Esophagus squamous epithelium (tissue), 5 donors: ENCODE measurements at regions not wholly inside any gene's neighbourhood (a gene's known extent, or its start where the extent isn't known, plus 50 kb on each side); places are given as distances from the start of the nearest gene placed in this dataset.

Experiments used
- DNase-seq: peaks from one replicate; lab custom pipeline; 2025; lab: John Stamatoyannopoulos, UW
- H3K27ac ChIP-seq, 4 donors: fragments of 200-600 bp; sonication (generic); one replicate each; pipeline ENCODE4 v1.5.1; 2016 to 2019; ENCODE audit warnings: mild to moderate bottlenecking in 1 of 4
- H3K27me3 ChIP-seq, 4 donors: fragments of 200-600 bp; sonication (generic); 1 replicate in 3 of 4; 2 replicates in 1 of 4; pipeline versions ENCODE4 v1.5.1 to v1.6.0; 2017 to 2021; ENCODE audit warnings: antibody characterized with exemption in 1 of 4
- H3K36me3 ChIP-seq, 3 donors: fragments of 200-600 bp; sonication (generic); one replicate each; pipeline ENCODE4 v1.5.1; 2016 to 2019
- H3K4me1 ChIP-seq, 3 donors: fragments of 200-600 bp; sonication (generic); one replicate each; pipeline ENCODE4 v1.5.1; 2017 to 2019
- H3K4me3 ChIP-seq, 4 donors: fragments of 200-600 bp; sonication (generic); 1 replicate in 3 of 4; 2 replicates in 1 of 4; pipeline ENCODE4 v1.5.1; 2016 to 2019; ENCODE audit warnings: mild to moderate bottlenecking in 2 of 4, moderate library complexity in 1 of 4
- H3K9me3 ChIP-seq, 3 donors: fragments of 200-600 bp; sonication (generic); one replicate each; pipeline ENCODE4 v1.5.1; 2016 to 2019
- CTCF ChIP-seq, 6 experiments: fragments of 450-650 bp in 4 of 6; fragments of 200-600 bp in 2 of 6; sonication (generic) in 2 of 6; IDR thresholded peaks; one replicate each; pipeline ENCODE4 v1.5.1; 2016 to 2019; ENCODE audit warnings: antibody characterized with exemption in 6 of 6, mild to moderate bottlenecking in 4 of 6, moderate library complexity in 4 of 6
- POLR2A ChIP-seq, 4 donors: fragments of 450-650 bp; IDR thresholded peaks; one replicate each; pipeline ENCODE4 v1.6.1; 2017; ENCODE audit warnings: antibody characterized with exemption in 4 of 4, mild to moderate bottlenecking in 4 of 4, moderate library complexity in 3 of 4
- WGBS, 2 donors: methylation state at CpG; one replicate each; pipeline ENCODE4 v1.1.5; 2018; 5-methylcytosine and 5-hydroxymethylcytosine counted together
- intact Hi-C: fragments of 100-400 bp; cut with DNase I; formaldehyde crosslinking; loops from one replicate; pipeline ENCODE4 v1.15.0; 2022
- donor health status: DM: yes; HTN: yes; CAD: no.

- no peaks in the 10 kb centered on the region for H3K4me1 ChIP-seq
- no peaks in the 10 kb centered on the region for H3K9me3 ChIP-seq
- WGBS, 2 donors = 65 to 67% methylated on average over 1 of the region's 1 CpG
- H3K27ac ChIP-seq = no peak overlapping the region
- no peaks in the 10 kb centered on the region for H3K27me3 ChIP-seq
- H3K4me3 ChIP-seq = no peak overlapping the region
- H3K36me3 ChIP-seq = no peaks in the 10 kb centered on the region
- no peak for DNase-seq
- intact Hi-C loops = no loop called here
- no peak for TF ChIP-seq POLR2A (IDR thresholded peaks at IDR 0.05)
- no peak for TF ChIP-seq CTCF (IDR thresholded peaks at IDR 0.05)
These were observed 104.0 kb upstream of the HS3ST4 start for GRCh38 chr16:25587783-25588182.

GRCh38 chr16:25586826-25587225 is 104.9 kb upstream of the HS3ST4 start:
- no peak overlapping the region for H3K4me3 ChIP-seq
- H3K36me3 ChIP-seq = no peaks in the 10 kb centered on the region
- no peak overlapping the region for H3K27ac ChIP-seq
- H3K27me3 ChIP-seq = no peaks in the 10 kb centered on the region
- no peak for DNase-seq
- 37 to 61% methylated on average over 2 to 3 of the region's 4 CpGs for WGBS, 2 donors
- intact Hi-C loops = no loop called here
- TF ChIP-seq CTCF (IDR thresholded peaks at IDR 0.05) (no peak), POLR2A (IDR thresholded peaks at IDR 0.05) (no peak)
- no peaks in the 10 kb centered on the region for H3K4me1 ChIP-seq
- no peaks in the 10 kb centered on the region for H3K9me3 ChIP-seq

GRCh38 chr16:25585526-25585925 is 106.2 kb upstream of the HS3ST4 start:
- no peaks in the 10 kb centered on the region for H3K36me3 ChIP-seq
- H3K9me3 ChIP-seq = no peaks in the 10 kb centered on the region
- intact Hi-C loops = no loop called here
- H3K4me1 ChIP-seq = no peaks in the 10 kb centered on the region
- H3K27me3 ChIP-seq = peaks cover 0 to 3% (median 0%) of the 10 kb centered on the region in 4 donors
- TF ChIP-seq POLR2A (IDR thresholded peaks at IDR 0.05) = no peak
- TF ChIP-seq CTCF (IDR thresholded peaks at IDR 0.05) = no peak
- H3K4me3 ChIP-seq = no peak overlapping the region
- WGBS, 2 donors = 87 to 100% methylated on average over 1 of the region's 1 CpG
- no peak overlapping the region for H3K27ac ChIP-seq
- DNase-seq = no peak

- Histone ChIP-seq H3K4me3 (no peak overlapping the region), H3K4me1 (peaks cover 0 to 5% (median 0%) of the 10 kb centered on the region in 3 donors), H3K27me3 (peaks cover 0 to 3% (median 2%) of the 10 kb centered on the region in 4 donors), H3K27ac (no peak overlapping the region), H3K9me3 (no peaks in the 10 kb centered on the region), H3K36me3 (no peaks in the 10 kb centered on the region)
- TF ChIP-seq CTCF (IDR thresholded peaks at IDR 0.05) (no peak), POLR2A (IDR thresholded peaks at IDR 0.05) (no peak)
- WGBS, 2 donors = 87 to 92% methylated on average over 11 to 14 of the region's 14 CpGs
- no peak for DNase-seq
- intact Hi-C loops = no loop called here
These were observed 111.7 kb upstream of the HS3ST4 start for GRCh38 chr16:25580041-25580440.

- peaks cover 0 to 15% (median 0%) of the 10 kb centered on the region in 3 donors for H3K4me1 ChIP-seq
- peaks cover 0 to 3% (median 0%) of the 10 kb centered on the region in 4 donors for H3K27me3 ChIP-seq
- peaks cover 0 to 3% (median 0%) of the 10 kb centered on the region in 3 donors for H3K9me3 ChIP-seq
- TF ChIP-seq POLR2A (IDR thresholded peaks at IDR 0.05) = no peak
- no peak for TF ChIP-seq CTCF (IDR thresholded peaks at IDR 0.05)
- intact Hi-C loops = no loop called here
- no peak overlapping the region for H3K4me3 ChIP-seq
- DNase-seq = no peak
- H3K27ac ChIP-seq = no peak overlapping the region
- no peaks in the 10 kb centered on the region for H3K36me3 ChIP-seq
- 58 to 67% methylated on average over 4 to 5 of the region's 5 CpGs for WGBS, 2 donors
These were observed 116.4 kb upstream of the HS3ST4 start for GRCh38 chr16:25575363-25575762.
